ENCODE measurements at regions not wholly inside any gene's neighbourhood (a gene's known extent, or its start where the extent isn't known, plus 50 kb on each side); places are given as distances from the start of the nearest gene placed in this dataset.
"Not testable (repeated sequence)": the region's sequence is repeated elsewhere in the genome, so short reads cannot be mapped to it uniquely, and the experiment has no call there.

- DNase-seq, result no peak
Measured at GRCh38 chr2:126269911-126270310, 386.0 kb upstream of the GYPC start.

- DNase-seq, result no peak
Measured at GRCh38 chr2:126270587-126270986, 385.4 kb upstream of the GYPC start.

DNA sequence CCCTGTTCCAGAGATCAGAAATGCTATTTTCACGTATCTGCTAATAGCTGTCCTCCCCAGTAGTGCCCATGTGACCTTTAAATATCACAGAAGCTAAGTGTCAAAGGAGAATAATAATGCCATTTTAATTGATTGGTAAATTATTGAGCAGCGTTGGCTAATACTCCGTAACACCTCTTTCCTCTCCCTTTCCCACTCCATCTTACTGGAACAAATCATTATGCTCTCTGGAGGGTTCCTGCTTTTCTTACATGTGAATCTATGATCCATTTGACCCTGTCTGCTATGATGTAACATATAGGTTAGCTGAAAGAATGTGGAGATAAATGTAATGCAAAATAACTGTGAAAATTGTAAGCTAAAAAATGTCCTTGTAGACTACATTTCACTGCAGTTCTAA, 383.6 kb upstream of the GYPC start:
- DNase-seq, result no peak

GRCh38 chr2:126275098-126275497, 380.9 kb upstream of the GYPC start:
- no peak for DNase-seq

DNA sequence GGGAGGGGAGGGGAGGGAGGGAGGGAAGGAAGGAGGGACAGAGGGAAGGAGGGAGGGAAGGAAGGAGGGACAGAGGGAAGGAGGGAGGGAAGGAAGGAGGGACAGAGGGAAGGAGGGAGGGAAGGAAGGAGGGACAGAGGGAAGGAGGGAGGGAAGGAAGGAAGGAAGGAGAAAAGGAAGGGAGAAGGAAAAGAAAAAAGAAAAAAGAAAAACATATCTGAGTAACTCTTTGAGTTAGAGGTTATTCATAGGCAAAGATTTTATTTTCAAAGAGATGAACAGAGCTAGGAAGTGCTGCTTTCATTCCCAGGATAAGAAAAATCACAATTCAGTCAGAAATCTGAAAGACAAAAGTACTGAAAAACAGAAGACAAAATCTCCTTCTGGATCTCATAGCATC, 379.7 kb upstream of the GYPC start:
- DNase-seq, result not testable (repeated sequence)

- DNase-seq, result no peak
Measured at GRCh38 chr2:126288362-126288761, 367.6 kb upstream of the GYPC start.

DNA sequence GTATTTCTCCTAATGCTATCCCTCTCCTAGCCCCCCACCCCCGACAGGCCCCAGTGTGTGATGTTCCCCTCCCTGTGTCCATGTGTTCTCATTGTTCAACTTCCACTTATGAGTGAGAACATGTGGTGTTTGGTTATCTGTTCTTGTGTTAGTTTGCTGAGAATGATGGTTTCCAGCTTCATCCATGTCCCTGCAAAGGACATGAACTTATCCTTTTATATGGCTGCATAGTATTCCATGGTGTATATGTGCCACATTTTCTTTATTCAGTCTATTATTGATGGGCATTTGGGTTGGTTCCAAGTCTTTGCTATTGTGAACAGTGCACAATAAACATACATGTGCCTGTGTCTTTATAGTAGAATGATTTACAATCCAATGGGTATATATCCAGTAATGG, 362.0 kb upstream of the GYPC start:
- not testable (repeated sequence) for DNase-seq

DNA sequence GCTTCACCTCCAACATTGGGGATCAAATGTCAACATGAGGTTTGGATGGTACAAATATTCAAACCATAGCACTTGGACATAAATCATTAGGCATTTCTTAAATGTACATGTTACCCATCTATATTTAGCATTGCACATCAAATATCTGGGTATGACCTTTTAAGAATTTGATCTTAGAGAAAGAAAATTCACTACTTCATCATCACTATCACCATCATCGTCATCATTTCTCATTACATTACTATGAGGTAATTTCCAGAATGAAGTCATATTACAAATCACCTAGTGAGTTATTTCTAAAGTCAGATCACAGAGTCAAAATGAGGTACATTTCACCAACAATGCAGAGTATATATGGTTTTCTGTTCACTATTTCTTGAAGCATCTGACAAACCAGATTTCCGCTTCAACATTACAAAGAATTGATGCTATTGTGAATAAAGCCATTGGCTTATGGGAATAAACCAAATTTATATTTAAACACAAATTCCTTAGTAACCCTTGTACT, 356.4 kb upstream of the GYPC start:
- no peak for DNase-seq

DNA sequence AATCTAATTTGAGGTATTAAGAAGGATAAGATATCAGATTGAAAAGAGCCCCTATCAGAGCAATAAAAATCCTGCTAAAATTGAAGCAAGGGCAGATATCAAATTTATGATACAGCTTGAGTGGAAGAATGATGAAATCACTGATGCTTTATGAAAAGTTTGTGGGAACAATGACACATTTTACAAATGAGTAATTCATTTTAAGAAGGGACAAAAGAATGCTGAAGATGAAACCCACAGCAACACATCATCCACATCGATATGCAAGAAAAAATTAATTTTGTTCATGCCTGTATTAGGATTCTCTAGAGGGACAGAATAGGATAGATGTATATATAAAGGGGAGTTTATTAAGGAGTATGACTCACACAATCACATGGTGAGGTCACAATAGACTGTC, 355.6 kb upstream of the GYPC start:
- no peak for DNase-seq

- DNase-seq, result no peak
Measured at GRCh38 chr2:126302043-126302442, 353.9 kb upstream of the GYPC start.

GRCh38 chr2:126303113-126303512, 352.8 kb upstream of the GYPC start:
- DNase-seq, result no peak

- no peak for DNase-seq
Measured at GRCh38 chr2:126304154-126304553, 351.8 kb upstream of the GYPC start.

DNA sequence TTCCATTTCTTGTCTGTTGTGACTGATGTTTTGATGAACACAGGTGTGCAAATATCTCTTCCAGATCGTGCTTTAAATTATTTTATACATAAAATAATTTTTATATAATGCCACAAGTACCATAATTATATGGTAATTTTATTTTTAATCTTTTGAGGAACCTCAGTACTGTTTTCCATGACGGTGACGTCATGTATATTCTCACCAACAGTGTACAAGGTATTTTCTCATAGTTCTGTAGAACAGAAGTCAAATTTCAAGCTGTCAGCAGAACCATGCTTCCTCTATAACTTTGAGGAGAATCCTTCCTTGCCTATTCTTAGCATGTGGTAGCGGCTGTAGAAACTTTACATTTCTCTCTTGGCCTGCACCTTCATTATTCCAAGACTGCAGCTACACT, 349.4 kb upstream of the GYPC start:
- no peak for DNase-seq

DNA sequence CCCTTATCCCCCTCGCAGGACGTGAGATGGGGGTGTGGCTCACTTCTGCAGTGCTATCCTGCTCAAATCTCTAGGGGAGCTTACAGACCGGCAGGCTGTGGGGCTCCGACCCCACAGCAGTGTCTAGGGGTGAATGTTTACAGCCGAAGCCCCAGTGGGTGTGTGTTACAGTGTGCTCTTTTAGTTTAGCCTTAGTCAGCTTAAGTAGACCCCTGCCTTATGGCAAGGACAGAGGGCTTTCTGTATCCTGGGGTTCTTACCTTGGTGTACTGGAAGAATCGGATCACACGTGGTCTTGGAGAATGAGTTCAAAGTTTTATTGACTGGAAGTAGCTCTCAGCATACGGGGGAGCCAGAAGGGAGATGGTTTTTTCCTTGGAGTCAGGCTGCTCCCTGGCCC, 348.2 kb upstream of the GYPC start:
- DNase-seq, result no peak

DNA sequence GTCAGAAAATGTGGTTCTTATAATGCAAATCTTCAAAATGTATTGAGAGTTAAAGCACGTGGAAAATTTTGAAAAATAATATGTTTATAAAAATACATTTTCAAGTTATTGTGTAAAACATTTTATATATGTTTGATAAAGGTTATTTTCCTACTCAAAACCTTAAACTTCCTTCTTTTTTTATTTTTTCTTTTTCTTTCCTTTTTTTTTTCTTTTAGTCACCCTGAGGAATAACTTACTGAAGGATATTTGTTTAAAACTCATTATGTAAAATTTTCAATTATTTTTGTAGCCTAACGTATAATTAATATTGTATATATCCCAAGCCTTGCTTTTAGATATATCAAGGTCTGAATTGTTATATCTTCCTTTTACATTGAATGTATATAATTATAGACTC, 346.8 kb upstream of the GYPC start:
- no peak for DNase-seq

DNA sequence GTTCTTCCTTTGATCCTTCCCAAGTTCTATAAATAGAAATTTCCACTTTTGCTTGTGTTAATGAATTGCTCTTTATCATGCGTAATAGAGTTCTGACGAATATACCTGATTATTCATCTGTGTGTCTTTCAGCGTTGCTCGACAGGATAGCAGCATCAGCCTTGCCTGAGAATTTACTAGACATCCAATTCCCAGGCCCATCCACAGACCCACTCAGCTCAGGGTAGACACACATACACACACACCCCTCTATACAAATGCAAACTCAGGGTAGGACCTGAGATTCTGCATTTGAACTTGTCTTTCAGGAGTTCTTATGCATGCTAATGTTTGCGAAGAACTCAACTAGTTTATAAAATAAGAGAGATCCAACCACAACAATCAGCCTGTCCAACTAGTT, 343.4 kb upstream of the GYPC start:
- DNase-seq, result no peak

GRCh38 chr2:126315828-126316227, 340.1 kb upstream of the GYPC start:
- DNase-seq, result no peak

GRCh38 chr2:126317790-126318431, 338.0 kb upstream of the GYPC start:
- no peak for DNase-seq

DNA sequence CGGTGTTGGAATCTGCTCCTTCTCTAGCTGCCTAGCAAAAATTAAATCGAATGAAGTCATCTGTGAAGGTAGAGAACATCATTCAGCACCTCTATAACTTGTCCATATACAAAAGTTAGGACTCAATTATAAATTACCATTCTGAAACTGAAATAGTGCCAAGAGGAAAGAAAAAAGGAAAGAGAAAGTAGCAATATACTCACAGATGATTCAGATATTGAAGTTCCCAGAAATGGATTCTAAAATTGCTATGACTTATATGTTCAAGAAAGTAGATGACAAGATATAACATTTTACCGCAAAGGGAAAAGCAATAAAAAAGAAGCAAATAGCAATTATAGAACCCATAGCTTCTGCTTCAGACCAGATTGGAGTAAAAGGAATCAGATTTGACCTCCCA, 333.6 kb upstream of the GYPC start:
- no peak for DNase-seq

GRCh38 chr2:126325202-126325601, 330.8 kb upstream of the GYPC start:
- no peak for DNase-seq

DNA sequence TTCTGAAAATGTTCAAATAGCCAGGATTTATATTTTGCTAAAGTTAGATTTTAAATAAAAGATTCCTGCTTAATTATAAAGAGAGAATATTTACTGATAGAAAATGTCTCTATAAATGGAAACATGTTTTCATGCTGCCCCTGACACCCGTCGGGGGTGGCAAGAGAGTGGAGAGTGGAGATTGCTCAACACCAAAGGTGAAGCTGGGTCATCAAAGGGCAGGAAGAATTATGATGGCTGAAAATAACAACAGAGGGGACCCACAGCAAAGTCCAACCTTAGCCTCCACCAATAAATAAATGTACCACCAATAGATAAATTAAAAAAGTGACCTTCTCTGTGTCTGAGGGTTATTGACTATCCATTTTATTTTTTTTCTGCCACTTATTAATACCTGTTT, 326.8 kb upstream of the GYPC start:
- DNase-seq, result no peak

GRCh38 chr2:126342457-126342856, 313.5 kb upstream of the GYPC start:
- DNase-seq, result no peak

DNA sequence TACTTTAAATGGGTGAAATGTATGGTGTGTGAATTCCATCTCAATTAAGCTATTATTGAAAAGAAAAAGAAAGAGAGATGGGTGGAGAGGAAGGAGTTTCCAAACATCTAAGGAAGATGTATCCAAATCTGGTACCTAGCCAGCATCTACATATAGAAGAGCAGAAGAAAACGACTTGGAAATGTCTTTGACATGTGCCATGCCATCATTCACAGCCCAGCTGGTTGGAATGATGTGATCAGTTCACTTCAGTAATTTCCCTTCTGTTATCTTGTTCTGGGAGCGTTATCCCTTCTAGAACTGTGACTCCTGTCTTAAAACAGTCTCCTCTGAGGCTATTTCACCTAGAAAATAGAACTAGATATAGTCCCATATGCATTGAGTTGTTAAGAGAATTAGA, 312.8 kb upstream of the GYPC start:
- no peak for DNase-seq

- no peak for DNase-seq
Measured at GRCh38 chr2:126344493-126344892, 311.5 kb upstream of the GYPC start.

DNA sequence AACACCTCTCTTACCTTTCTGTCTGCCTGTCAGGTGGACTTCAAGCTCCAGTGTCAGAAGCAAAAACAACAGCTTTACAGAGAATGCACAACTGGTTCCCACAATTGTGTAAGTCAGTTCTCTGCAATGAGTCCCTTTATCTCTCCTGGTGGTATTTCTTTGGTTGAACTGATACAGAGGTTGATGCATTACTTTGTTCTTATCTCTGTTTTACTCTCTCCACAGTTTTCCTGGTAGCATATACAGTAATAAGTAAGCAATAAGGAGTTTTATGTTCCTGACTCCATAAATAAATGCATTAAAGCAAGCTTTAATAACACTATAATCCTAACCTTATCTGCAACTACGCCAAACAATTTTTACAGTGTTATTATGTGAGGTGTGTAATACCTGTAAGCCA, 310.3 kb upstream of the GYPC start:
- no peak for DNase-seq

GRCh38 chr2:126356631-126357030, 299.3 kb upstream of the GYPC start:
- DNase-seq, result no peak
